ENCODE measurements at regions not wholly inside any gene's neighbourhood (a gene's known extent, or its start where the extent isn't known, plus 50 kb on each side); places are given as distances from the start of the nearest gene placed in this dataset.
"Not testable (repeated sequence)": the region's sequence is repeated elsewhere in the genome, so short reads cannot be mapped to it uniquely, and the experiment has no call there.

- no peak overlapping the region for H3K4me3 ChIP-seq
- H3K27ac ChIP-seq: no peak overlapping the region
These were observed 85.2 kb upstream of the COPS8 start for GRCh38 chr2:237000481-237000880.

GRCh38 chr2:237005341-237005740 is 80.3 kb upstream of the COPS8 start:
- not testable (repeated sequence) for H3K4me3 ChIP-seq, H3K27ac ChIP-seq

- Histone ChIP-seq H3K4me3 (no peak overlapping the region), H3K27ac (no peak overlapping the region)
These were observed 74.4 kb upstream of the COPS8 start for GRCh38 chr2:237011206-237011795.

GRCh38 chr2:237012004-237012403 is 73.7 kb upstream of the COPS8 start:
- H3K27ac ChIP-seq: no peak overlapping the region
- H3K4me3 ChIP-seq: no peak overlapping the region

GRCh38 chr2:237012577-237013267 is 73.0 kb upstream of the COPS8 start:
- Histone ChIP-seq H3K27ac (no peak overlapping the region), H3K4me3 (no peak overlapping the region)

GRCh38 chr2:237016121-237016915 is 69.4 kb upstream of the COPS8 start:
- Histone ChIP-seq H3K27ac (no peak overlapping the region), H3K4me3 (no peak overlapping the region)

GRCh38 chr2:237020090-237020489 is 65.6 kb upstream of the COPS8 start:
- Histone ChIP-seq H3K27ac (peak overlapping the region in 1 of 21 experiments; percentile 15), H3K4me3 (no peak overlapping the region)

GRCh38 chr2:237022533-237022932 is 63.2 kb upstream of the COPS8 start:
- Histone ChIP-seq H3K27ac (no peak overlapping the region), H3K4me3 (no peak overlapping the region)

- H3K4me3 ChIP-seq: no peak overlapping the region
- H3K27ac ChIP-seq: no peak overlapping the region
These were observed 61.4 kb upstream of the COPS8 start for GRCh38 chr2:237024255-237024654.

- Histone ChIP-seq H3K4me3 (no peak overlapping the region), H3K27ac (peak overlapping the region in 2 of 21 experiments; percentile 1 to 6)
These were observed 60.4 kb upstream of the COPS8 start for GRCh38 chr2:237025090-237025865.

- Histone ChIP-seq H3K4me3 (no peak overlapping the region), H3K27ac (peak overlapping the region in 1 of 21 experiments; percentile 21)
These were observed 58.5 kb upstream of the COPS8 start for GRCh38 chr2:237026981-237027711.

- Histone ChIP-seq H3K4me3 (no peak overlapping the region), H3K27ac (no peak overlapping the region)
These were observed 58.0 kb upstream of the COPS8 start for GRCh38 chr2:237027712-237028029.

- Histone ChIP-seq H3K27ac (no peak overlapping the region), H3K4me3 (no peak overlapping the region)
These were observed 55.3 kb upstream of the COPS8 start for GRCh38 chr2:237030382-237030781.

GRCh38 chr2:237033536-237034060 is 52.1 kb upstream of the COPS8 start:
- no peak overlapping the region for H3K4me3 ChIP-seq
- H3K27ac ChIP-seq: no peak overlapping the region

- no peak overlapping the region for H3K4me3 ChIP-seq
- no peak overlapping the region for H3K27ac ChIP-seq
These were observed 49.8 kb upstream of the COPS8 start for GRCh38 chr2:237035781-237036475.

Measured in skin epidermis (tissue), 12 donors.